IPS-15b (cell line): ENCODE measurements at regions not wholly inside any gene's neighbourhood (a gene's known extent, or its start where the extent isn't known, plus 50 kb on each side); places are given as distances from the start of the nearest gene placed in this dataset.
"Not testable (repeated sequence)": the region's sequence is repeated elsewhere in the genome, so short reads cannot be mapped to it uniquely, and the experiment has no call there.

ENCODE experiments used
- H3K27me3 ChIP-seq: one replicate; pipeline ENCODE4 v1.6.1; 2013; ENCODE audit warnings: low read length; ENCODE audit not compliant: control insufficient read depth, insufficient read depth
- H3K36me3 ChIP-seq: one replicate; pipeline ENCODE4 v1.6.1; 2013; ENCODE audit warnings: low read length; ENCODE audit not compliant: control insufficient read depth, insufficient read depth
- H3K4me1 ChIP-seq: one replicate; pipeline ENCODE4 v1.6.1; 2013; ENCODE audit warnings: mild to moderate bottlenecking, low read length; ENCODE audit not compliant: control insufficient read depth, insufficient read depth
- H3K4me3 ChIP-seq: one replicate; pipeline ENCODE4 v1.5.1; 2013; ENCODE audit warnings: low read depth, low read length
- H3K9ac ChIP-seq: one replicate; pipeline ENCODE4 v1.6.1; 2013; ENCODE audit warnings: low read depth, mild to moderate bottlenecking, low read length
- H3K9me3 ChIP-seq: one replicate; pipeline ENCODE4 v1.6.1; 2013; ENCODE audit warnings: mild to moderate bottlenecking, low read length; ENCODE audit not compliant: control insufficient read depth, insufficient read depth

GRCh38 chr9:91004484-91004883, 202.9 kb downstream of the SYK start:
- Histone ChIP-seq H3K4me3 (no peak overlapping the region), H3K4me1 (no peaks in the 10 kb centered on the region), H3K36me3 (no peaks in the 10 kb centered on the region), H3K9me3 (no peaks in the 10 kb centered on the region), H3K27me3 (no peaks in the 10 kb centered on the region), H3K9ac (no peak overlapping the region)

GRCh38 chr9:91004992-91005391, 203.4 kb downstream of the SYK start:
- no peaks in the 10 kb centered on the region for H3K36me3 ChIP-seq
- no peaks in the 10 kb centered on the region for H3K27me3 ChIP-seq
- H3K9ac ChIP-seq, result no peak overlapping the region
- no peak overlapping the region for H3K4me3 ChIP-seq
- no peaks in the 10 kb centered on the region for H3K9me3 ChIP-seq
- H3K4me1 ChIP-seq, result no peaks in the 10 kb centered on the region

GRCh38 chr9:91006046-91006445, 204.4 kb downstream of the SYK start:
- Histone ChIP-seq H3K27me3 (no peaks in the 10 kb centered on the region), H3K36me3 (no peaks in the 10 kb centered on the region), H3K9ac (no peak overlapping the region), H3K9me3 (no peaks in the 10 kb centered on the region), H3K4me3 (no peak overlapping the region), H3K4me1 (no peaks in the 10 kb centered on the region)

GRCh38 chr9:91008568-91008967, 206.9 kb downstream of the SYK start:
- Histone ChIP-seq H3K9ac (no peak overlapping the region), H3K27me3 (no peaks in the 10 kb centered on the region), H3K9me3 (no peaks in the 10 kb centered on the region), H3K36me3 (no peaks in the 10 kb centered on the region), H3K4me3 (no peak overlapping the region), H3K4me1 (no peaks in the 10 kb centered on the region)

- no peaks in the 10 kb centered on the region for H3K9me3 ChIP-seq
- no peak overlapping the region for H3K9ac ChIP-seq
- H3K4me1 ChIP-seq, result no peaks in the 10 kb centered on the region
- H3K36me3 ChIP-seq, result no peaks in the 10 kb centered on the region
- no peaks in the 10 kb centered on the region for H3K27me3 ChIP-seq
- no peak overlapping the region for H3K4me3 ChIP-seq
These were observed 210.3 kb downstream of the SYK start for GRCh38 chr9:91011891-91012290.

GRCh38 chr9:91012933-91013841, 211.6 kb downstream of the SYK start:
- no peaks in the 10 kb centered on the region for H3K36me3 ChIP-seq
- no peaks in the 10 kb centered on the region for H3K9me3 ChIP-seq
- H3K27me3 ChIP-seq, result no peaks in the 10 kb centered on the region
- H3K4me3 ChIP-seq, result no peak overlapping the region
- no peaks in the 10 kb centered on the region for H3K4me1 ChIP-seq
- H3K9ac ChIP-seq, result no peak overlapping the region

- H3K9ac ChIP-seq, result no peak overlapping the region
- H3K27me3 ChIP-seq, result no peaks in the 10 kb centered on the region
- H3K9me3 ChIP-seq, result no peaks in the 10 kb centered on the region
- H3K4me3 ChIP-seq, result no peak overlapping the region
- no peaks in the 10 kb centered on the region for H3K36me3 ChIP-seq
- H3K4me1 ChIP-seq, result no peaks in the 10 kb centered on the region
These were observed 215.6 kb downstream of the SYK start for GRCh38 chr9:91017245-91017644.

- H3K9me3 ChIP-seq, H3K9ac ChIP-seq, H3K36me3 ChIP-seq, H3K27me3 ChIP-seq, H3K4me1 ChIP-seq, H3K4me3 ChIP-seq: not testable (repeated sequence)
These were observed 218.3 kb downstream of the SYK start for GRCh38 chr9:91019871-91020270.

GRCh38 chr9:91021656-91022055, 220.0 kb downstream of the SYK start:
- not testable (repeated sequence) for H3K27me3 ChIP-seq, H3K4me3 ChIP-seq, H3K36me3 ChIP-seq, H3K9me3 ChIP-seq, H3K9ac ChIP-seq, H3K4me1 ChIP-seq

- Histone ChIP-seq H3K9ac (no peak overlapping the region), H3K36me3 (no peaks in the 10 kb centered on the region), H3K9me3 (no peaks in the 10 kb centered on the region), H3K4me1 (peaks cover 2% of the 10 kb centered on the region), H3K27me3 (no peaks in the 10 kb centered on the region), H3K4me3 (no peak overlapping the region)
These were observed 222.1 kb downstream of the SYK start for GRCh38 chr9:91023741-91024140.

GRCh38 chr9:91024841-91025240, 223.2 kb downstream of the SYK start:
- Histone ChIP-seq H3K36me3 (no peaks in the 10 kb centered on the region), H3K4me3 (no peak overlapping the region), H3K4me1 (peaks cover 2% of the 10 kb centered on the region), H3K9ac (no peak overlapping the region), H3K9me3 (no peaks in the 10 kb centered on the region), H3K27me3 (no peaks in the 10 kb centered on the region)

- Histone ChIP-seq H3K9me3 (no peaks in the 10 kb centered on the region), H3K4me1 (peaks cover 2% of the 10 kb centered on the region)
These were observed 224.2 kb downstream of the SYK start for GRCh38 chr9:91025856-91026255.

More at GRCh38 chr9:91025856-91026255, 224.2 kb downstream of the SYK start:
- H3K4me3 ChIP-seq, result no peak overlapping the region
- H3K27me3 ChIP-seq, result no peaks in the 10 kb centered on the region
- no peak overlapping the region for H3K9ac ChIP-seq
- H3K36me3 ChIP-seq, result no peaks in the 10 kb centered on the region
